Left colon (tissue), 2 donors: ENCODE measurements at regions not wholly inside any gene's neighbourhood (a gene's known extent, or its start where the extent isn't known, plus 50 kb on each side); places are given as distances from the start of the nearest gene placed in this dataset.
A peak's percentile ranks its signal among the peaks of the same experiment; 100 is the strongest.
"Not testable (repeated sequence)": the region's sequence is repeated elsewhere in the genome, so short reads cannot be mapped to it uniquely, and the experiment has no call there.

Source experiments
- ATAC-seq: fragments of 200-7000 bp; cut with Tn5 transposase; one replicate; pipeline ENCODE4 v1.9.1; 2020; ENCODE audit warnings: mild to moderate bottlenecking, moderate library complexity
- DNase-seq, 2 donors: peaks; one replicate each; pipeline ENCODE4 v3.0.0-alpha.2; 2020
- intact Hi-C, 2 donors: fragments of 100-400 bp; cut with DNase I in 1 of 2; cut with micrococcal nuclease in 1 of 2; formaldehyde crosslinking; loops; one replicate each; pipeline versions ENCODE4 v1.11.2 to v1.14.0; 2022; cut with DNase I, micrococcal nuclease
- donor health status: DM: no; HTN: no; CAD: no.
- donor health status: DM: yes; HTN: yes; CAD: no.

GRCh38 chr14:89563471-89563870 lies 146.4 kb upstream of the FOXN3 start:
- DNase-seq (no peak), ATAC-seq (no peak)
- intact Hi-C loops = no loop called here

GRCh38 chr14:89551955-89552354 lies 134.9 kb upstream of the FOXN3 start:
- intact Hi-C loops = no loop called here
- ATAC-seq = no peak
- DNase-seq = no peak

GRCh38 chr14:89551432-89551831 lies 134.4 kb upstream of the FOXN3 start:
- DNase-seq = no peak
- intact Hi-C loops = no loop called here
- no peak for ATAC-seq

- intact Hi-C loops = no loop called here
- DNase-seq (no peak), ATAC-seq (no peak)
Measured at GRCh38 chr14:89550821-89551220, 133.8 kb upstream of the FOXN3 start.

GRCh38 chr14:89549381-89550125 lies 132.5 kb upstream of the FOXN3 start:
- intact Hi-C loops = no loop called here
- no peak for DNase-seq
- ATAC-seq = no peak

- ATAC-seq, intact Hi-C loops, DNase-seq: not testable (repeated sequence)
Measured at GRCh38 chr14:89547047-89547446, 130.0 kb upstream of the FOXN3 start.

GRCh38 chr14:89544636-89545301 lies 127.7 kb upstream of the FOXN3 start:
- intact Hi-C loops = no loop called here
- ATAC-seq (no peak), DNase-seq (no peak)

- DNase-seq = no peak
- ATAC-seq = no peak
- intact Hi-C loops = no loop called here
Measured at GRCh38 chr14:89543425-89543790, 126.4 kb upstream of the FOXN3 start.

- intact Hi-C loops = no loop called here
- DNase-seq = no peak
- no peak for ATAC-seq
Measured at GRCh38 chr14:89542786-89543424, 125.9 kb upstream of the FOXN3 start.

GRCh38 chr14:89540830-89541470 lies 123.9 kb upstream of the FOXN3 start:
- DNase-seq = no peak
- no peak for ATAC-seq
- intact Hi-C loops = no loop called here

GRCh38 chr14:89540009-89540829 lies 123.2 kb upstream of the FOXN3 start:
- no peak for DNase-seq
- peak; percentile 88 for ATAC-seq
- intact Hi-C loops = no loop called here

- ATAC-seq (no peak), DNase-seq (no peak)
- intact Hi-C loops = no loop called here
Measured at GRCh38 chr14:89537911-89538310, 120.9 kb upstream of the FOXN3 start.

GRCh38 chr14:89534902-89535685 lies 118.1 kb upstream of the FOXN3 start:
- ATAC-seq = no peak
- intact Hi-C loops = no loop called here
- no peak for DNase-seq

- intact Hi-C loops = no loop called here
- ATAC-seq (no peak), DNase-seq (no peak)
Measured at GRCh38 chr14:89533766-89534165, 116.7 kb upstream of the FOXN3 start.

- intact Hi-C loops = no loop called here
- ATAC-seq (no peak), DNase-seq (no peak)
Measured at GRCh38 chr14:89533136-89533535, 116.1 kb upstream of the FOXN3 start.

GRCh38 chr14:89531661-89532335 lies 114.8 kb upstream of the FOXN3 start:
- no peak for ATAC-seq
- intact Hi-C loops = no loop called here
- DNase-seq = no peak

GRCh38 chr14:89524990-89525667 lies 108.1 kb upstream of the FOXN3 start:
- DNase-seq (no peak), ATAC-seq (no peak)
- intact Hi-C loops = no loop called here
